GM18519 (cell line): ENCODE measurements at regions not wholly inside any gene's neighbourhood (a gene's known extent, or its start where the extent isn't known, plus 50 kb on each side); places are given as distances from the start of the nearest gene placed in this dataset.

ENCODE experiments used
- ATAC-seq: cut with Tn5 transposase; IDR thresholded peaks from one replicate; pipeline ENCODE4 v1.9.1; 2021; ENCODE audit warnings: mild to moderate bottlenecking, moderate library complexity; ENCODE audit not compliant: unreplicated experiment, low FRiP score

DNA sequence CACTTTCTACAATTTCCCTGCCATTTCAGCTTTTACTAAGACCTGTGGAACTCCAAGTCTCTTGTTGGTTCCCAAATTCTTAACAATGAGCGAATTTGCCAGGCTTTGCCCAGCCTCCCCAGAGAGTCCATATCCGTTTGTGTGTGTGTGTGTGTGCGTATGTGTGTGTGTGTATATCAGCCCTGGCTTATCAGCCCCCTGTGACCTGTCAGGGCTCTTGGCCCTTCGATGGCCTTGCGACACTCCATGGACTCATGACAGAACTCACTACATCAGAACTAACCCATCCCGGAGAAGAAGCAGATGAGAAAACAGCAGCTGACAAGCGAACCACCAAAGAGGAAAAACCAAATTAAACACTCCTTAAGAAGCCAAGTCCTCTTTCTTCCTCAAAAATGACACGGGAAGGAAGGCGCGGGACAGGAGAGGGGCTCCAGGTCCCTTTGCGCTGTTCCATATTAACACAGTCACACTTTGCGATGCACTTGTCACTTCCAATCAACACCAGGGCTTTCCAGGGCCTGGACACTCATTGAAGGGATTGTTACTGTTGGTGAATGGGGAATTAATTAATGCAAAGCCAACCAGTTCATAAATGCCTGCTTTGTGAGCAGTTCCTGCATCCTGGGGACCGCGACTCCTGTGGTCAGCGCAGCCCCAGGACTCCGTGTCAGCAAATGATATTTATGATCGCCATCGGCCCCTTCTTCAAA, 524.0 kb downstream of the CD83 start:
- ATAC-seq, result no peak

DNA sequence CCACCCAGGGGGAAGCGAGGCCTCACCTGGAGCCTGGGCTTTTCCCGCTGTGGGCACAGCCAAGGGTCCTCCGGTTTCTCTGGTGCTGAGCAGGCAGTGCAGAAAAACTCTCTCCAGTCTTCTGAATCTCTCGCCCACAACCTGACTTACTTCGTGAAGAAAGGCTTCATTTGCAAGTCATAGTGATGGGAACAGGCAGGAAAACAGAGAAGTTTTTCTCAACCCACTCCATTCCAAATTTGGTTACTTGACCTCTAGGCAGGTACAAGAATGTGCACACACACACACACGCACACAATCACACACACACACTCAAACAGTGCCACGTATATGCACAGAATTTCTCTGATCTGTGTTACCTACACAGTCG, 524.5 kb downstream of the CD83 start:
- no peak for ATAC-seq

DNA sequence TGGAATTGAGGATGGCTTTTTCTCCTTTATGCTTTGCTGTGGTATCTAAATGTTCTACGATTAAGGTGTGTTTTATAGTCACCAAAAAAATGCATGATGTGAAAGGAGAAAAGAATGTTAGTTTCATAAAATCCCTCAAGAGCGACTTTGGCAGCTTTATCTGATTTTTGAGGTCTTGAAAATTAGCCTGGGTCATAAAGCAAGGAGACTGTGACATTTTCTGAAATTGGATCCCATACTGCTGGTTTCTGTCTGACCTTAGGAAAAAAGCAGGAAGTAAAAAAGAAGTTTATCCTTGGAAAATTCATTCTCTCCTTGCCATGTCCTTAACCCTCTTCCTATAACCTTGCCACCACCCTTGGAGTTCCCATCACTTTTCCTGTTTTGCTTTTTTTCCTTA, 525.3 kb downstream of the CD83 start:
- no peak for ATAC-seq

DNA sequence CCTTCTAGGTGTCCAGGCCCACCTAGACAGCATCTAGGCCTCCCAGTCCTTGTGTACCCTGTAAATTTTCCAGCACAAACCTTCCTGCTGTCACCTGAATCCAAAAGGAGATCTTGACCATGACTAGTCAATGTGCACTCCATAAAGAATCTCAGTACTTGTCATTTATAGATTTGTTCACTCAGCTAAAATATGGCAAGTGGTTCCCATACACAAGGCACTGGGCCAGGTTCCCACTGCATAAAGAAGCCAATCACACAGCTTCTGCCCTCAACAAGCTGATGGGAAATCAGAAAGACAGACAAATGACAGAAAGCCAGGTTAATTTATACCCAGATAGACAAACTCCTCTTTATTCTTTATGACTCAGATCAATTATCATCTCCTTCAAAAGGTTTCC, 526.8 kb downstream of the CD83 start:
- no peak for ATAC-seq

DNA sequence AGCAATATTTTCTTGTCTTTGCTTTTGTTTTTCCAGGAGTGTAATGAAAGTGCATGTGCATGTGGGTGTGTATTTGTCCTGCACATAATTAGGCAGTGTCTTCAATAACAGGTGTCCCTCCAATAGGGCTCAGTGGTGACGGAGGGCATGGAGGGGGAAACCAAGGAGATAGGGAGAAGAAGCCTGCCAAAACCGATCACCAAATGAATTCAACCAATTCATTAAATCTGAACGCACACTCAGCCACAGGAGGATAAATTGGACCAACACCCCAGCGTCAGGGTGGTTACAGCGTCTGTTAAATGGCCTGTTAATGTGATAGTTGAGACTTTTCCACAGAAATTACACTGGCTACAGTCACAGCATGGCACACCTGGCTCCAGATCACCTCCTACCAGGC, 527.6 kb downstream of the CD83 start:
- no peak for ATAC-seq

DNA sequence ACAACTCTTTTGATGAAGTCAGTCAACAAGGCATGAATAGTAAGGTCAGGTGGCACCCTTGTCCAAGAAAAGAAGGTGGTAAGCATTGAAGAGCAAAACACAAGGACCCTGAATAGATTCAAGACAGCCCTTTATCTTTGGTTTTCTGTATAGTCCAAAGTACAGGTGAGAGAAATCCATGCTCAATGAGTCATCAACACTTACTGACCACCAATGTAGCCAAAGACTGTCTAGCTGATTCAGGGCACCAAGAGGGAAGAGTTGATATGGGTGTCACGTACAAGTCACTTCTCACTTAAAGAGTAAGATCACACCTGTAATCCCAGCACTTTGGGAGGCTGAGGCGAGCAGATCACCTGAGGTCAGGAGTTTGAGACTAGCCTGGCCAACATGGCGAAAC, 528.3 kb downstream of the CD83 start:
- no peak for ATAC-seq

DNA sequence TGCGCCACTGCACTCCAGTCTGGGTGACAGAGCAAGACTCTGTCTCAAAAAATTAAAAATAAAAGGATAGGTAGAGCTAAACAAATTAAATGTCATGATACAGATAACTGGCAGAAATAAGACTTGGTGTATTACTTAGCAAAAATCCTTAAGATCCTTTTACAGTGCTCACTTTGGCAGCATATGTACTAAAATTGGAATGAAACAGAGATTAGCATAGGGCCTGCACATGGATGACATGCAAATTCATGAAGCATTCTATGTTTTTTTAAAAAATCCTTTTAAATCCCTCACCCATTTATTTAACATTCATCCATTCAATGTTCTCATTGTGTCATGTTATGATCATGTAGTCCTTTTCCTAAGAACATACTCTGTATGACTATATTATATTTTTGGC, 528.8 kb downstream of the CD83 start:
- ATAC-seq, result no peak

DNA sequence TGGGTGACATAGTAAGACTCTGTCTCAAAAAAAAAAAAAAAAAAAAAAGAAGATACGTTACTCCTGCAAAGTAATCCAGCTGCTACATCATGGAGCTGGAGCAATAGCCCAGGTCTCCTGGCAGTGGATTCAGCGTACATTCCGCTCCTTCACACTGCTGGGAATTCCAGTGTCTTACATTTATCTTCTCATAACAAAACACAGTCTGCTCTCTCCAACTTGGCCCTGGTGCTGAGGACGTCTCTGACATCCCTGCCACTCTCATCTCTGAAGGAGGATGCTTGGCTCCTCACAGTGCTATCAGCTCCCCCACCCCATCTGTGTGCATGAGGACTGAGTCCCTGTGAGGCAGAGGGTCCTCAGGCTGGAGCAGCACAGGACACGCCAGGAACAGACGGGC, 529.8 kb downstream of the CD83 start:
- ATAC-seq, result no peak

DNA sequence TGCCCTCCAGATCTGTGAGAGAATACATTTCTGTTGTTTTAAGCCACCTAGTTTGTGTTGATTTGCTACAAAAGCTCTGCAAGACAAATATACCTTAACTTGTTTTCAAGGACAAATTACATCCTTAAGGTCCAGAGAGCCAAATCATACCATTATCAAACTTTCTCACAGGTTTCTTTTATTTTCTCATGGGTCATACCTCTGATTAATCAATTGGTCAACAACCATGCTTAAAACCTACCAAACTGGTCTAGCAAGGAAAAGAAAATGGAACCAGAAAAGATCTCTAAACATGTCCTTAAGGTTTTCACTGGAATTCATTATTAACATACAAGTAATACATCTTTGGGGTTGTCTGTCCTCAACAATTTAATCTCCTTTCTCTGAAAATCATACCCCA, 535.0 kb downstream of the CD83 start:
- no peak for ATAC-seq

DNA sequence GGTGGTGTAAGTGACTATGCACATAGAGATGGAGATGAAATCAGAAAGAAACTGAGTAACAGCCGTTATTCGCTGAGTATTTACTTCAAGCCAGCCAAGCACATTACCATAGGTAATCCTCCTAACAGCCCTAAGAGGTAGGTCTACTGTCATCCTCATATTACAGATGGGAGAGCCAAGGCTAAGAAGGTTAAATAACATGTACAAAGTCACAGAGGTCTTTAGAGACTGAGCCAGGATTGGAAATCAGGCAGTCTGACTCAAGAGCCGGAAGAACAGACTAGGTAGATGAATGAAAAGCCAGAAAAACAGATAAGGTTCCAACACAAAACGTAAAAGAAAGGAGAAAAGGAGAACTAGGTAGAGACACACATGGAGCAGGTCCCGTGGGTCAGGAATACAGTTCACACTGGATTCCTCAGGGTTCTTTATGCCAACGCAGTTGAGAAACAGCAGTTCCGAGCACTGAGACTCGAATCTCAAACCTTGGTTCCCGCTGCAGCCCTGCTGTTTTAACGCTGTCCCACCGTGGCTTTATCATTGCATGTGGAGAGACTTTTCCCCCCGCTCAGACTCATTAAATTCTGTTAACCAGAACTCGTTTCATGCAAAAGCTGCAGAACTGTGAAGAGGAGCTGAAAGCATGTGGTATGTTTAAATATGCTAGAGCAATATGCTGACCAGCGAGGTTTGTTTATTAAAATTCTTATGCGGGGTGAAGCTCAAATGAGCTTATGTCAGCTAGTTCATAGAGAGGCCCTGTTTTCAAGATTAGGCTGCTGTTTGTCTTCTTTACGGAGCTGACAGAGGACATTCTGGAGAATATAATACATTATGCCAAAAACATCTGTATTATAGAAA, 537.9 kb downstream of the CD83 start:
- ATAC-seq, result no peak

DNA sequence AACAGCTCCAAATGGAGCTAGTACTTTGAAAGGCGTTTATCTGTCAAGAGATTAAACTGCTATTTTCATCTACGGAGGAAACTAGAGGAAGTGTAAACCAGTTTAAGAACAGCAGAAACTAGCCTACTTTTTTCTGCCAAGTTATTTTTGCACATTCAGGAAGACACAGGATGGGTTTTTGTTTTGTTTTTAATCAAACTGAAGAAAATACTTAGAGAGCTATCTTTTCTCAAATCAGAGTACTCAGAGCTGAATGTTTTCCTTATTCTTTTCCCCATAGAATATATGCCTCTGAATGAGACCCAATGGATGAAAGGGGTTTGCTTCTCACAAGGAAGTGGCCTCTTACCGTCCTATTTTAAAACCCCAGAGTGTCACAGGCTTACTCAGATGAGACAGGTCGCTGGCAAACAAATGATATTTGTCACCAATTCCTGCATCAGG, 538.5 kb downstream of the CD83 start:
- ATAC-seq, result no peak

DNA sequence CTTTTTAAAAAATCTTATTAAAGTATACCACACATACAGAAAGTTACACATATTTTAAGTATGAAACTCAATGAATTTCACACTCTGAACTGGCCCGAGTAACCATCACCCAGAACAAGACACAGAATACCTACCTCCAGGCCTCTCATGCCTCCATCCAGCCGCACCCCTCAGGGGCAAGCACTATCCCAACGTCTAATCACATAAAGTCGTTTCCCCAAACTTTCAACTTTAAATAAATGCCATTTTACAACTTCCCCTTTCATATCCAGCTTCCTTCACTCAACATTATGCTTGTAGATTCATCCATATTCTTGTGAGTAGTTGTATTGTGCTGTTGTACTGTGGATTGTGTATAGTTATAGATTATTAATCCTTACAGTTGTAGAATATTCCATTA, 539.1 kb downstream of the CD83 start:
- no peak for ATAC-seq

DNA sequence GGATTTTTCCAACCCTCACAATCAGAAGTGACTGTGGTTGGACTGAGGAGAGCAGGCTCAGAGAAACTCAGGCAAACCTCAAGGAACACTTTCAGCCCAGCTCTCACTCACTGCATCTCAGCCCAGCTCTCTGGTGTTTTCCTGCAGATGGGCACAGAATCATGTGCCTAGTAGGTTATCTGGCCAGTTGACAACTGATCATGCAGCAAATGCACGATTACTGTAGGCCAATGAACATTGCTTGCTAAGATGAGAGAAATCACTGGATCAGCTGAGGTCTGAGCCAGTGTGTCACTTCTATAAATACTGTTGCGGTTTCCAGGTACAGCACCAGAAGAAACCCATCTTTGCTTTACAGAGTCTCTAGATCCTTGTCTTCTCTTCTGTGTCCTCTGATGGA, 540.5 kb downstream of the CD83 start:
- no peak for ATAC-seq

DNA sequence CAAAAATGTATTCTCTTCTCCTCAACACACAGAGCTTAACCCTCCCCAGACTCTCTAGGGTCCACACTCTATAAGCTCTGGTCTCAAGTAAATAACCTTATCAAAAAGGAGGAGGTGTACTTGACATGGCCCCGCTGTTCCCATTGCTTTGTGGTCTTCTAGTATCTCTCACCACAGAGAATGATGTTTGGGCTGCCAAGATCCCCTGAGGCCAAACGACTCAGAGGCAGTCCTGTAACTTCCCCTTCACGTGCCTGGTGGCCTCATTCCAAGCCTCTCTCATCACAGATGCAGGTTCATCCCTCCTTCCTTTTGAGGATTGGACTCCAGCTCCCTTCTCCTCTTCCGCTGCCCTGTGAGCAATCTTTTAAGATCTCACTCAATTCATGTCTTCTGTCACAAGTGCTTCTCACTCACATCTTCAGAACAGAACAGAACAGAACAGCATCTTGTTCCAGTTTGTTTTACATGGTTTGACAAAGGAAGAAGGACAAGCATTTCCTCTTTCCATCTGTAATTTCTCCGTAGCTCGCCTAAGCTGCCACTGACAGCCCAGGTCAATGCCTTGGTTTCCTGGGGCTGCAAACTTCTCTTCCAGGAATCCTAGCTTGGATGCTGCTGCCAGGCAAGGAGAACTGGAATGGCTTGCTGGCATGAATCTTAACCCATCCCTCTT, 541.5 kb downstream of the CD83 start:
- ATAC-seq, result no peak

DNA sequence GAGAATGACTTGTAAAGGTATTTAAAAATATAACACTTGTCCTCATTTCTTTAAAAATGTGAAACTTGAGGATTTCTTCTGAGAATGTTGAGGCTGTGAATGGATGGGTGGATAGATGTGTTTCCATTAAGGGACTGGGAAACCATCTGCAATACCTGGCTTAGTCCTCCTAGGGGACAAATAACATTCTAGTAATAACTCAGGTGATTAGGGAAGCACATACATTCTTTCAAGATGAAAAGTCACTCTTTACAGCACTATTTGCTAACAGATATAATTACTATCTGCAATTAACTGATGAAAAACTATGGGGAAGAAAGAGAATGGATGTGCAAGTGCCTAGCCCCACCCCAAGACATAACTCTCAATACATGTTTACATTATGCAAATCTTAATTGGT, 542.3 kb downstream of the CD83 start:
- no peak for ATAC-seq

DNA sequence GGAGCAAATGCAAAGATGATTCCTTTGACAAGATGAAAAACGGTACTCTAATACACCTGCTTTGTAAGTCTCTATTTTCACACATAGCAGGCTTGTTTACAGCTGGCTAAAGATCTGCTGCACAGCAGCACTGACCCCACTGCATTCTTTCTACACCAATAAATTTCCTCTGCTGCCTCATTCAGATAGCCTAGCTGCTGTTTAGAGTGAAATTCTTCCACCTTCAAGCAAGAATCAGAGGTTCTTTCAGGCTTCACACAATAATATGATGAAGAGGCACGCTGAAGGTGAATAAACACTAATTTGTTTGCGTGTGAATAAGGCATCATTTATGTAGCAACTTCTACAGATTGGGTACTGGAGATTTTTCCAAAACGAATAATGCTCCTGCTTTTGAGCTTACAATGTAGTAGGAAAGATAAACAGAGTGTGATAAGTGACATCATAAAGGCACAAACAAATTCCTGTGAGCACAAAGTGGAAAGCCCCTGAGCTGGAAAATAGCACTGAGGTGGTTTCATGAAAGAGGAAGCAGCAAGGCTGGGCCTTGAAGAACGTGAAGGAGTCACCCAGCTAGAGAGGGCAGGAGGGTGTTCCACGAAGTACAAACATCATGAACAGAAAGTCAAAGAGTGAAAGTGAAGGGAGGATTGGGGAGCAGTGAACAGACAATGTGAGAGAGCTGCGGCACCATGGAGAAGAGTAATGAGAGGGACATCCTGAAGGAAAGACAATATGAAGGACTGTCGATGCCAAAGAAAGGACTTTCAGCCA, 543.4 kb downstream of the CD83 start:
- no peak for ATAC-seq

DNA sequence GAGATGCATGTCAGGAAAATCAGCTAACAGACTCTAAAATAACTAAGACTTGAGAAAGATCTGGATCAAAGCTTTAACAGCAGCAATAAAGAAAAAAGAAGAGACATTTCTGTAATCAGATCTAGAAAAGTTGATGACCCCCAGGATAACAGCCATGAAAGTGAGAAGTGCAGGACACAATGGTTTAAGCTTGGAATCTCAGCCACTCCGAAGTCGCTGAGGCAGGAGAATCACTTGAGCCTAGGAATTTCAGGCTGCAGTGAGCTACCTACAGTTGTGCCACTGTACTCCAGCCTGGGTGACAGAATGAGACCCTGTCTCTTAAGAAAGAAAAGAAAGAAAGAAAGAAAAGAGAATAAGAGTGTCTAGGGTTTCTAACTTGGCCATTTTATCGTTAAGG, 544.1 kb downstream of the CD83 start:
- no peak for ATAC-seq

DNA sequence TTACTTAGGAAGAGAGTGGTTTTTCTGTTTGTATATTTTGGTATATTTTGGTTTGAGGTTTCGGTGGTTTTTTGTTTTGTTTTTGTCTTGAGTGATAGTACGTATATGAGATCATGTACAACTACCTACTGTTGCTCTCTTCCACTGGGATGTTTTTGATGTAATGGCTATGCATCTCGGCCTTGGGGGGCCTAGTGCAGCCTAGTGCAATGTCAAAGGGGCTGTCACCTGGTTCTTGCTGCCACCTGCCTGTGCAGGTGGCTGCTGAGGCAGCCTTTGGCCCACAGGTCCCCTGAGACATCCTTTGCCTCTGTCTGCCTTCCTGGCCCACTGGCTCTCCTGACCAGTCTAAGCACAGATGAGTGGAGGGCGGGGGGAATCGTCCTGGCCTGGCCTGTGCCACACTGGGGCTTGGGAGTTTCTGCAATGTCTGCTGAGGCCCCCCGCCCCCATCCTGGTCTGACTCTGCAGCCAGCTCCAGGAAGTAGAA, 546.6 kb downstream of the CD83 start:
- ATAC-seq, result no peak

DNA sequence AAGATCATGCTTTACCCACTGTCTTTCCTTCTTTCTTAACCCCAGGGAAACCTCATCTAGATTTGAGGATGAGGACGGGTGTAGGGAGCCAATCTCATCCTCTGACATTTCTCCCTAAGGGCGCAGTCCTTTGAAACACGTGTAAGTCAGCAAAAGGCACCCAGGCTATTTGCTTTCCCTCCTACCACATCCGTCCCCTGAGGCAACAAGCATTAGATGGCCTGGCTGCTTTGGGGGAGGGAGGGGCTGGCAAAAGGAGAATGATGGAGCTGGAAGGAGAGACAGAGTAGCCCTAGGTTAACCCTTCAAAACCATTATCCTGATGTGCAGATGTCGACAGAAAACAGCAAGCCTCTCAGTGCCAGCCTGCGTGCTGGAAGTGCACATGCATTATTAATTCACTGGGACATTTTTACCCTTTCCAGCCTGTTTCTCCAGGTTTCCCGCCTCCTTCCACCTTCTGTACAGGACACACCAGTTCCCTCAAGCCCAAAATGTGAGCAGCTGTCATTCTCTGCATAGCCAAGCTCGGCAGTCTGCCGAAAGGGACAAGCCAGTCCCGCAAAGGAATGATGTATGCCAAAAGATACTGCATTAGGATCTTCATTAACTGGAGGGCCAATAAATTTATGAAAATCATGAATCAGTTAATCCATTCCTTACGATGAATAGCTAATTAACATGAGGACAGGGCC, 547.2 kb downstream of the CD83 start:
- no peak for ATAC-seq
